ENCODE measurements at regions not wholly inside any gene's neighbourhood (a gene's known extent, or its start where the extent isn't known, plus 50 kb on each side); places are given as distances from the start of the nearest gene placed in this dataset.

- TF ChIP-seq, protein P1, sequence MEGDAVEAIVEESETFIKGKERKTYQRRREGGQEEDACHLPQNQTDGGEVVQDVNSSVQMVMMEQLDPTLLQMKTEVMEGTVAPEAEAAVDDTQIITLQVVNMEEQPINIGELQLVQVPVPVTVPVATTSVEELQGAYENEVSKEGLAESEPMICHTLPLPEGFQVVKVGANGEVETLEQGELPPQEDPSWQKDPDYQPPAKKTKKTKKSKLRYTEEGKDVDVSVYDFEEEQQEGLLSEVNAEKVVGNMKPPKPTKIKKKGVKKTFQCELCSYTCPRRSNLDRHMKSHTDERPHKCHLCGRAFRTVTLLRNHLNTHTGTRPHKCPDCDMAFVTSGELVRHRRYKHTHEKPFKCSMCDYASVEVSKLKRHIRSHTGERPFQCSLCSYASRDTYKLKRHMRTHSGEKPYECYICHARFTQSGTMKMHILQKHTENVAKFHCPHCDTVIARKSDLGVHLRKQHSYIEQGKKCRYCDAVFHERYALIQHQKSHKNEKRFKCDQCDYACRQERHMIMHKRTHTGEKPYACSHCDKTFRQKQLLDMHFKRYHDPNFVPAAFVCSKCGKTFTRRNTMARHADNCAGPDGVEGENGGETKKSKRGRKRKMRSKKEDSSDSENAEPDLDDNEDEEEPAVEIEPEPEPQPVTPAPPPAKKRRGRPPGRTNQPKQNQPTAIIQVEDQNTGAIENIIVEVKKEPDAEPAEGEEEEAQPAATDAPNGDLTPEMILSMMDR (optimal IDR thresholded peaks at IDR 0.05 in 1 of 3, IDR thresholded peaks at IDR 0.05 in 1 of 3, conservative IDR thresholded peaks at IDR 0.05 in 1 of 3; ENCODE audit: extremely low read depth in 1 of 3, insufficient read depth in 2 of 3, low read length in 3 of 3), result no peak
- TF ChIP-seq EZH2 (IDR thresholded peaks at IDR 0.05; ENCODE audit: low read length), result no peak
These were observed 77.7 kb upstream of the FAM47C start for GRCh38 chrX:36930491-36930890.
